Fibroblast of peridontal ligament (primary cell): ENCODE measurements at regions not wholly inside any gene's neighbourhood (a gene's known extent, or its start where the extent isn't known, plus 50 kb on each side); places are given as distances from the start of the nearest gene placed in this dataset.
"Not testable (repeated sequence)": the region's sequence is repeated elsewhere in the genome, so short reads cannot be mapped to it uniquely, and the experiment has no call there.

Experiments
- DNase-seq: peaks from one replicate; pipeline ENCODE4 v3.0.0-alpha.2; 2010; ENCODE audit errors: extremely low read depth

GRCh38 chr6:27854421-27854820 lies 57.8 kb downstream of the OR2B2 start:
- DNase-seq: no peak

DNA sequence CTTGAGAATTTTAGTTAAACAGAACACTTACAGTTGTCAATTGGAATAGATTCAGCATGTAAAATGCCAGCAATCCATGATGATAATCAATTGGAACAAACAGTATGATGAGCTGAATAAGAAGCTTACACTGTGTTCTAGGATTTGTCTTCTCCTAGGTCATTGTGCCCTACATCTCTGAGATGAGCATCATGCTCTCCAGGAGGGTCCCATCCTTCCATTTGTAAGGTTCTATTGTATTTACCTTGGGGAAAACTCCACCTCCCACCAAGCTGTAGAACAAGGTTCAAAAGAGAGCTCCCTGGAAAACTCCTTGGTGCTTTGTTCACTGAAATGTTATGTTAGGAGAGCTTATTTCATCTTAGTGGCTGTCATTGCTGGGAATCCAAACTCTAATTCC lies 60.8 kb downstream of the OR2B2 start:
- no peak for DNase-seq

DNA sequence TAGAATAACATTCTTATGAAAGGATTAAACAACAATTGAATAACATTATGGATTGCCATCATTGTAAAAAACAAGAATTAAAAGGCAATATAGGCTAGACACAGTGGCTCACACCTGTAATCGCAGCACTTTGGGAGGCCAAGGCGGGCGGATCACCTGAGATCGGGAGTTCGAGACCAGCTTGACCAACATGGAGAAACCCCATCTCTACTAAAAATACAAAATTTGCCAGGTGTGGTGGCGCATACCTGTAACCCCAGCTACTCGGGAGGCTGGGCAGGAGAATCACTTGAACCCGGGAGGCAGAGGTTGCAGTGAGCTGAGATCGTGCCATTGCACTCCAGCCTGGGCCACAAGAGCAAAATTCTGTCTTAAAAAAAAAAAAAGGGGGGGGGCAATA lies 63.2 kb downstream of the OR2B2 start:
- DNase-seq: not testable (repeated sequence)

GRCh38 chr6:27847706-27848105 lies 64.5 kb downstream of the OR2B2 start:
- DNase-seq: peak; percentile 47

GRCh38 chr6:27840572-27840971 lies 71.6 kb downstream of the OR2B2 start:
- DNase-seq: no peak

DNA sequence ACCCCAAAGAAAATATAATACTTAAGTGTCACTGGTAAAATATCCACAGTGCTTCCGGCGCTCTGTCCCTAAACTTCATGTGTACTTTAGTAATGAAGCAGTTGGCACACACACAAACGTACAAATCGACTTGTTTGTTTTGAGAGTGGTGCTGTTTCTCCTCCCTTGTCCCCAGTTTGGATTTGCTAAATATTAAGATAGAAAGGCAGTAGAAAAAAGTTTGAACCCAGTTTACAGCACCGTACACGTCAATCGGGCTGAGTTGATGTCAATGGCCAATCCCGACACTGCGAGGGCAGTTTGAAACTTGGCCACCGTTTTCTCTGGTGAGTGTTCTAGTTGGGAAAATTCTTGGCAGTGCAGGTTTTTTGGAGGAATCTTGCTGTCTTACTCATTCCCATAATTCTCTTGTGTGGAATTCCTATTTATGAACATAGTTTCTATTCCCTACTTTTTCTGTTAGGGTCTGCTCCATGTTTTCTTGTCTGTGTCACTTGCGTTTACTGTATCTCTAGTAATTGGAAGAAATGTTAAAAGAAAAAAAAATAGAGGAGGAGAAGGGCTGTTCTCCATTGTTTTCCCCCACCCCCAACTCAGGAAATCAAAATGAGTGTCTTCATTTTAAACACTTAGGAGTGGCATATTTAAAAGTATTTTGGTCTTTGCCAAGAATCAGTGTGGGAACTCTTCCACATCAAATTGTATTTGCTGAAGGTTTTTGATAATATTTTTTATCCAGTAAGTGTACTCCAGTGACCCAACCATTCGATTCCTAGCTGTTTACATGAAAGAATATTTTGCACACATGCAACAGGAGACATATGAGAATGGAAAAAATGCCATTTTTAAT lies 72.3 kb downstream of the OR2B2 start:
- peak; percentile 83 for DNase-seq

DNA sequence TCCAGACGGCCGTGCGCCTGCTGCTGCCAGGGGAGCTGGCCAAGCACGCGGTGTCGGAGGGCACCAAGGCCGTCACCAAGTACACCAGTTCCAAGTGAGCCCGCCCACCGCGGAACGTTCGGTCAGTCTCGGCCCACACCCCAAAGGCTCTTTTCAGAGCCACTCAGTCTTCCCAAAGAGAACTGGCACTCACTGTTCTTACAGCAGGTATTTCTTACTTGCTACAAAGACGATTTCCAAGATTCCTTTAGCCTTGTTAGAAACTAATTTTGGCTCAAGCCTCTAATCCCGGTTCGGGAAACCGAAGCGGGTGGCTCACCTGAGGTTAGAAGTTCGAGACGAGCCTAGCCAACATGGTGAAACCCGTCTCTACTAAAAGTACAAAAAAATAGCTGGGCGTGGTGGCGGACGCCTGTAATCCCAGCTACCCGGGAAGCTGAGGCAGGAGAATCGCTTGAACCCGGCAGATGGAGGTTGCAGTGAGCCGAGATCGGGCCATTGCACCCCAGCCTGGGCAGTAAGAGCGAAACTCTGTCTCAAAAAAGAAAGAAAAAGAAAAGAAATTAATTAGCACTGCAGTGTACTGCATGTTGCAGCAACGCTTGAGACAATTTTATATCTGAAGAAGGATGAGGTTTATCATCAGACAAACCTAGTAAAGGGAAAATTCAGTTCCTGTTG lies 73.1 kb downstream of the OR2B2 start:
- DNase-seq: peak; percentile 40

DNA sequence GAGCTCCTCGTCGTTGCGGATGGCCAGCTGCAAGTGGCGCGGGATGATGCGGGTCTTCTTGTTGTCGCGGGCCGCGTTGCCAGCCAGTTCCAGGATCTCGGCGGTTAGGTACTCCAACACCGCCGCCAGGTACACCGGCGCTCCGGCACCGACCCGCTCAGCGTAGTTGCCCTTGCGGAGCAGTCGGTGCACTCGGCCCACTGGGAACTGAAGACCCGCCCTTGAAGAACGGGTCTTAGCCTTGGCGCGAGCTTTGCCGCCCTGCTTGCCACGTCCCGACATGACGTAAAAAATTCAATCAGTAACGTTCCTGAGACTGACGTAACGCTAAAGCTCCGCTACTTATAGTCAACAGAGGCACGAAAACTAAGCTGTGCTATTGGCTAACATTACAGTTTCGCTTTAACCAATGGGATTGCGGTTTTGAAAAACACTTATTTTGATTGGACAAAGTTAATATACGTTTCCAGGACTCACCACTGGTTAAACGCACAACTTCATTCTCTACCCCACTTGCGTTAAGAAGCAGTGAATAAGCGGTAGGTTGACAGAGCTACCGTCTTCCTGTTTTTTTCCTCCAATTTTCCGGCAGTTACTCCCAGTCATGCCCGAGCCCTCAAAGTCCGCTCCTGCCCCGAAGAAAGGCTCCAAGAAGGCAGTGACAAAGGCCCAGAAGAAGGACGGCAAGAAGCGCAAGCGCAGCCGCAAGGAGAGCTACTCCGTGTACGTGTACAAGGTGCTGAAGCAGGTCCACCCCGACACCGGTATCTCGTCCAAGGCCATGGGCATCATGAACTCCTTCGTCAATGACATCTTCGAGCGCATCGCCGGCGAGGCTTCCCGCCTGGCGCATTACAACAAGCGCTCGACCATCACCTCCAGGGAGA lies 73.9 kb downstream of the OR2B2 start:
- peak; percentile 100 for DNase-seq

- DNase-seq: peak; percentile 66
Observed at GRCh38 chr6:27837625-27838057, 74.6 kb downstream of the OR2B2 start.

GRCh38 chr6:27836783-27837624 lies 75.2 kb downstream of the OR2B2 start:
- DNase-seq: peak; percentile 87

DNA sequence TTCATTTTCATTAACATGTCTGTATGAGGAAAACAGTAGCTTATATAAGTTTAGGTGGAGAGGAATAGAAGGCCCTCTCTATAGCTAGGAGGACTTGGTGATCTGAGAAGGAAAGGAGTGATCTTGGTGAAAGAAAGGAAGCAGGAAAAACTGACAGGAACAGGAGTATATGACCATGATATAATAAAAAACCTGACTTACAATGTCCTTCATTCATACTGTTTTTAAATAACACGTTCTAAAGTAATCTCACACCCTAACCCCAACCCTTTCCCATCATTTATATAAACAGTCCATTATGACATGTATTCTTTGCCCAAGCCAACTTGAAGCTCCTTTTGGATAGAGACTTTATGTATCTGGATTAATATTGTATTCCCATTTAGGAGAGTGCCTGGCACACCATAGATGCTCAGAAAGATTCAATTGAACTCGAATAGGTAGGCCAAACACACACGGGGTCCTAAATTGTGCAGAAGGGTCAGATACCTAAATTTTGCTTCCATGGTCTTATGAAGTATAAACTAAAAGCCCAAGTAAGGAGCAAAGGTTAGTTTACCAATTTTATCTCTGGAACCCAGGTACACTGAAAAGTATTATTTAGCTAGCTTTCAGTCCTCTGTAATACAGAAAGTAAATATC lies 75.9 kb downstream of the OR2B2 start:
- no peak for DNase-seq

GRCh38 chr6:27834879-27835549 lies 77.2 kb downstream of the OR2B2 start:
- DNase-seq: no peak

DNA sequence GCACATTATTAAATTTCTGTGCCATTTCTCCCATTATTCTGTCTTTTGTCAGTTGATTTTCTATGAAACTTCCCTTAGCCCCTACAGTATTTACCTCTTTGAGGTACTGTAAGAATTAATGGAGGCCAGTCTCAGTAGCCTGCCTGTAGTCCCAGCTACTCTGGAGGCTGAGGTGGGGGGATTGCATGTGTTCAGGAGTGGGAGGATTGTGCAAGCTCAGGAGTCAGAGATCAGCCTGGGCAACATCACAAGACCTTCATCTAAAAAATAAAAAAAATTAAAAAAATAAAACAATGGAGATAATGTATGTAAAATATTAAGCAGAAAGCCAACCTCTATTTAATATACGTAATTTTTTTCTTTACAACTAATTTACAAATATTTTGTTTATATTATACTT lies 77.8 kb downstream of the OR2B2 start:
- no peak for DNase-seq

GRCh38 chr6:27831434-27832081 lies 80.6 kb downstream of the OR2B2 start:
- peak; percentile 66 for DNase-seq

DNA sequence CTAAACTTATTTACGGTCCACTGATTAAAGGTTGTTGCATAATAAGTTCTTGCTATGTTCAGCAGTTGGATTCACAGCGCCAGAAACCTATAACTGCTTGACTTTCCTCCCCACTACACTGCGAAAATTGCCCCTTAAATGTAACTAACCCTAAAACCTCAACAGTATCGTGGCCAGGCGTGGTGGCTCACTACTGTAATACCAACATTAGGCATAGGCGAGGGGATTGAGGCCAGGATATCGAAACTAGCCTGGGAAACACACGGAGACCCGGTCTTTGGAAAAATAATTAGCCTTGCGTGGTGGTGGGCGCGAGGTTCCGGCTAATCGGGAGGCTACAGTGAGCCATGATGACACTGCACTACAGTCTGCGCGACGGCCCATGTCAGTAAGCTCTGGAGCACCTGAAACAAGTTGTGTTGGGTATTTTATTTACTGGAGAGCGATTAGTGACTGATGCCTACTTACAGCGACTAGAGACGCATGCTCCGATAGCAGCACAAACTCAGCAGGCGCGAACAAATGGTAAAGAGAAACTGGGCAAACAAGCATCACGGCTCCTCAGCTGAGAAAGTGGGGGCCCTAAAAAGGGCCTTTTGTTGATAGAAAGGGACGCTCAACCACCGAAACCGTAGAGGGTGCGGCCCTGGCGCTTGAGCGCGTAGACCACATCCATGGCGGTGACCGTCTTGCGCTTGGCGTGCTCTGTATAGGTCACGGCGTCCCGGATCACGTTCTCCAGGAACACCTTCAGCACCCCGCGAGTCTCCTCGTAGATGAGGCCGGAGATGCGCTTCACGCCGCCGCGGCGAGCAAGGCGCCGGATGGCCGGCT lies 81.4 kb downstream of the OR2B2 start:
- DNase-seq: peak; percentile 60

- no peak for DNase-seq
Observed at GRCh38 chr6:27830212-27830599, 82.0 kb downstream of the OR2B2 start.

- DNase-seq: no peak
Observed at GRCh38 chr6:27829453-27830211, 82.6 kb downstream of the OR2B2 start.

- not testable (repeated sequence) for DNase-seq
Observed at GRCh38 chr6:27827477-27827876, 84.7 kb downstream of the OR2B2 start.
